ENCODE measurements at regions not wholly inside any gene's neighbourhood (a gene's known extent, or its start where the extent isn't known, plus 50 kb on each side); places are given as distances from the start of the nearest gene placed in this dataset.

- TF ChIP-seq POLR2A (IDR thresholded peaks at IDR 0.05): no peak
- peak; percentile 51 to 79 (median 72) for TF ChIP-seq CTCF (IDR thresholded peaks at IDR 0.05)
These were observed 181.5 kb upstream of the RAI14 start for GRCh38 chr5:34474573-34475021.

Measured in ovary (tissue), 3 donors.